H1 (cell line): ENCODE measurements at regions not wholly inside any gene's neighbourhood (a gene's known extent, or its start where the extent isn't known, plus 50 kb on each side); places are given as distances from the start of the nearest gene placed in this dataset.

Source experiments
- CTCF ChIA-PET: fragments of 300-600 bp; sonication (Branson Sonifier 250); formaldehyde crosslinking; loops from one replicate; lab custom pipeline; 2021; ENCODE audit not compliant: partially characterized antibody; lab: Charles Lee
- POLR2A ChIA-PET: fragments of 300-600 bp; sonication (Branson Sonifier 250); formaldehyde crosslinking; loops from one replicate; lab custom pipeline; 2021; ENCODE audit warnings: inconsistent platforms; ENCODE audit not compliant: partially characterized antibody; lab: Charles Lee
- DNase-seq, 2 experiments: peaks; one replicate each; pipeline versions ENCODE4 v3.0.0 to v3.0.0-alpha.2; 2010 to 2022; ENCODE audit warnings: low spot score in 2 of 2, low read depth in 1 of 2, mixed read lengths in 1 of 2
- FAIRE-seq: peaks from 2 replicates; lab custom pipeline; 2011; peaks lifted over from hg19 to GRCh38; lab: Jason Lieb, UNC
- H2AFZ ChIP-seq: 2 replicates; pipeline ENCODE4 v1.8.1; 2012; ENCODE audit warnings: low read length, inconsistent platforms
- H2AK5ac ChIP-seq: 2 replicates; pipeline ENCODE4 v1.6.1; 2013; ENCODE audit warnings: low read depth, low read length
- H2BK120ac ChIP-seq: replicated peaks from 2 replicates; pipeline ENCODE3; 2013; ENCODE audit warnings: low read depth, low read length, inconsistent platforms
- H2BK12ac ChIP-seq: 2 replicates; pipeline ENCODE4 v1.6.1; 2013; ENCODE audit warnings: low read depth, low read length
- H2BK15ac ChIP-seq: 2 replicates; pipeline ENCODE4 v1.6.1; 2013; ENCODE audit warnings: low read length
- H2BK20ac ChIP-seq: 2 replicates; pipeline ENCODE4 v1.6.1; 2013; ENCODE audit warnings: low read length
- H2BK5ac ChIP-seq: 2 replicates; pipeline ENCODE4 v1.6.1; 2013; ENCODE audit warnings: low read depth, low read length
- H3K14ac ChIP-seq: 2 replicates; pipeline ENCODE4 v1.6.1; 2013; ENCODE audit warnings: inconsistent platforms; ENCODE audit not compliant: insufficient read length
- H3K18ac ChIP-seq: 2 replicates; pipeline ENCODE4 v1.6.1; 2013; ENCODE audit warnings: low read length; ENCODE audit errors: extremely low read depth
- H3K23ac ChIP-seq: 2 replicates; pipeline ENCODE4 v1.6.1; 2013; ENCODE audit warnings: inconsistent platforms; ENCODE audit not compliant: insufficient read length
- H3K23me2 ChIP-seq: 2 replicates; pipeline ENCODE4 v1.6.1; 2013; ENCODE audit warnings: low read depth, low read length
- H3K27ac ChIP-seq: 2 replicates; pipeline ENCODE4 v1.6.1; 2011; ENCODE audit warnings: low read depth, low read length, inconsistent platforms
- H3K27me3 ChIP-seq, 4 experiments: replicated peaks in 1 of 4; 1 replicate in 1 of 4; 2 replicates in 3 of 4; pipeline versions ENCODE4 v1.6.1 to v1.8.1; 2011 to 2013; ENCODE audit warnings: low read length in 3 of 4, mild to moderate bottlenecking in 3 of 4, inconsistent platforms in 2 of 4, mixed read lengths in 2 of 4, moderate library complexity in 1 of 4; ENCODE audit not compliant: control insufficient read depth in 3 of 4, insufficient read depth in 3 of 4; ENCODE audit errors: extremely low read depth in 1 of 4
- H3K36me3 ChIP-seq, 4 experiments: 2 replicates each; pipeline versions ENCODE4 v1.6.1 to v1.8.1; 2011 to 2013; ENCODE audit warnings: mild to moderate bottlenecking in 4 of 4, low read length in 3 of 4, moderate library complexity in 2 of 4, control low read depth in 1 of 4, inconsistent platforms in 1 of 4; ENCODE audit not compliant: insufficient read depth in 4 of 4, control insufficient read depth in 2 of 4
- H3K4ac ChIP-seq: replicated peaks from 2 replicates; pipeline ENCODE3; 2013; ENCODE audit warnings: low read length, low read depth, mixed read lengths, inconsistent platforms; ENCODE audit not compliant: insufficient read length
- H3K4me1 ChIP-seq, 4 experiments: replicated peaks in 1 of 4; 1 replicate in 1 of 4; 2 replicates in 3 of 4; pipeline versions ENCODE4 v1.6.1 to v1.8.1; 2011 to 2013; ENCODE audit warnings: low read length in 3 of 4, inconsistent platforms in 2 of 4, mixed read lengths in 1 of 4; ENCODE audit not compliant: insufficient read depth in 4 of 4, control insufficient read depth in 3 of 4
- H3K4me2 ChIP-seq, 2 experiments: 2 replicates each; pipeline versions ENCODE4 v1.6.1 to v1.8.1; 2011 to 2013; ENCODE audit warnings: low read depth in 2 of 2, low read length in 2 of 2, control low read depth in 1 of 2, inconsistent platforms in 1 of 2, mild to moderate bottlenecking in 1 of 2; ENCODE audit not compliant: insufficient read depth in 1 of 2
- H3K4me3 ChIP-seq, 4 experiments: fragments of 200-600, 300-600 bp in 1 of 4; sonication (generic), shearing (Covaris generic), sonication (Bioruptor Twin) in 1 of 4; 2 replicates each; pipeline versions ENCODE4 v1.5.1 to v1.8.1; 2011 to 2016; ENCODE audit warnings: low read length in 4 of 4, low read depth in 3 of 4, control low read depth in 2 of 4, inconsistent platforms in 2 of 4, mild to moderate bottlenecking in 2 of 4, mixed read lengths in 1 of 4, moderate library complexity in 1 of 4; ENCODE audit not compliant: insufficient read depth in 2 of 4; ENCODE audit errors: extremely low read depth in 1 of 4
- H3K56ac ChIP-seq: replicated peaks from 2 replicates; pipeline ENCODE3; 2013; ENCODE audit warnings: low read depth, mild to moderate bottlenecking, mixed read lengths, low read length, inconsistent platforms; ENCODE audit not compliant: insufficient read length
- H3K79me1 ChIP-seq: 2 replicates; pipeline ENCODE4 v1.6.1; 2013; ENCODE audit warnings: low read depth, low read length, control low read depth
- H3K79me2 ChIP-seq, 2 experiments: 2 replicates each; pipeline versions ENCODE4 v1.6.1 to v1.8.1; 2012 to 2013; ENCODE audit warnings: low read length in 2 of 2, mild to moderate bottlenecking in 2 of 2, inconsistent platforms in 1 of 2; ENCODE audit not compliant: insufficient read depth in 2 of 2, control insufficient read depth in 1 of 2
- H3K9ac ChIP-seq, 4 experiments: replicated peaks in 1 of 4; 1 replicate in 1 of 4; 2 replicates in 3 of 4; pipeline versions ENCODE4 v1.6.1 to v1.8.1; 2011 to 2013; ENCODE audit warnings: low read depth in 3 of 4, low read length in 3 of 4, control low read depth in 2 of 4, mild to moderate bottlenecking in 2 of 4, moderate library complexity in 2 of 4, inconsistent platforms in 1 of 4; ENCODE audit errors: extremely low read depth in 1 of 4
- H3K9me3 ChIP-seq, 2 experiments: 2 replicates each; pipeline versions ENCODE4 v1.6.1 to v1.8.1; 2012 to 2013; ENCODE audit warnings: mild to moderate bottlenecking in 2 of 2, moderate library complexity in 2 of 2, control low read depth in 1 of 2, inconsistent platforms in 1 of 2, low read depth in 1 of 2, low read length in 1 of 2, mixed read lengths in 1 of 2; ENCODE audit not compliant: insufficient read depth in 2 of 2
- H4K20me1 ChIP-seq, 2 experiments: replicated peaks in 1 of 2; 2 replicates each; pipeline versions ENCODE3 to v1.8.1; 2011 to 2013; ENCODE audit warnings: inconsistent platforms in 2 of 2, low read length in 2 of 2, mild to moderate bottlenecking in 1 of 2; ENCODE audit not compliant: insufficient read depth in 2 of 2, control insufficient read depth in 1 of 2
- H4K5ac ChIP-seq: 2 replicates; pipeline ENCODE4 v1.6.1; 2013; ENCODE audit warnings: low read length, low read depth, mixed read lengths, inconsistent platforms; ENCODE audit not compliant: insufficient read length
- H4K8ac ChIP-seq: 2 replicates; pipeline ENCODE4 v1.8.0; 2013; ENCODE audit warnings: mild to moderate bottlenecking, moderate library complexity, low read length, inconsistent platforms; ENCODE audit not compliant: insufficient read depth; ENCODE audit errors: extremely low read depth
- H4K91ac ChIP-seq: replicated peaks from 2 replicates; pipeline ENCODE3; 2013; ENCODE audit warnings: low read length, mixed read lengths, inconsistent platforms; ENCODE audit not compliant: insufficient read length
- CEBPB ChIP-seq: IDR thresholded peaks from 2 replicates; pipeline ENCODE4 v1.6.1; 2012; ENCODE audit warnings: low read depth, low read length
- CHD2 ChIP-seq: IDR thresholded peaks from 2 replicates; pipeline ENCODE4 v1.6.1; 2012; ENCODE audit warnings: low read length, improper control_type of control experiment
- CREB1 ChIP-seq: IDR thresholded peaks from 2 replicates; pipeline ENCODE4 v1.6.1; 2012; ENCODE audit warnings: inconsistent platforms
- EGR1 ChIP-seq: IDR thresholded peaks from 2 replicates; pipeline ENCODE4 v1.6.1; 2011; ENCODE audit warnings: low read depth, low read length, borderline replicate concordance
- GABPA ChIP-seq: IDR thresholded peaks from 2 replicates; pipeline ENCODE4 v1.6.1; 2011; ENCODE audit warnings: mild to moderate bottlenecking, low read length, moderate library complexity, borderline replicate concordance; ENCODE audit not compliant: insufficient read depth
- HDAC6 ChIP-seq: IDR thresholded peaks from one replicate; pipeline ENCODE4 v1.7.1; 2012; ENCODE audit warnings: low read depth, mild to moderate bottlenecking, inconsistent platforms, low read length, moderate library complexity
- MAFK ChIP-seq: IDR thresholded peaks from 2 replicates; pipeline ENCODE4 v1.6.1; 2012; ENCODE audit warnings: low read depth, mild to moderate bottlenecking, improper control_type of control experiment, low read length
- POU5F1 ChIP-seq: IDR thresholded peaks from 2 replicates; pipeline ENCODE4 v1.6.1; 2011; ENCODE audit warnings: low read depth, mild to moderate bottlenecking, low read length, moderate library complexity
- SP1 ChIP-seq: IDR thresholded peaks from 2 replicates; pipeline ENCODE4 v1.6.1; 2011; ENCODE audit warnings: low read depth, low read length
- TCF12 ChIP-seq: IDR thresholded peaks from 2 replicates; pipeline ENCODE4 v1.6.1; 2011; ENCODE audit warnings: low read depth, mild to moderate bottlenecking, low read length
- WGBS, 2 experiments: shearing (Covaris generic) in 1 of 2; methylation state at CpG; one replicate each; pipeline versions ENCODE4 v1.1.6 to v1.1.7; 2013 to 2015; ENCODE audit warnings: low lambda C conversion rate in 2 of 2, mixed read lengths in 2 of 2, inconsistent platforms in 1 of 2, low coverage in 1 of 2, missing lambda C conversion rate in 1 of 2; ENCODE audit not compliant: insufficient replicate concordance in 2 of 2, insufficient coverage in 1 of 2, insufficient read length in 1 of 2; ENCODE audit errors: extremely low coverage in 1 of 2, missing lambda C conversion rate in 1 of 2; 5-methylcytosine and 5-hydroxymethylcytosine counted together
- TF ChIP-seq, protein P1 (sequence below), 3 experiments: IDR thresholded peaks; 1 replicate in 2 of 3; 2 replicates in 1 of 3; pipeline versions ENCODE4 v1.5.1 to v1.6.1; 2011; ENCODE audit warnings: low read length in 3 of 3, mild to moderate bottlenecking in 3 of 3, inconsistent platforms in 2 of 3, low read depth in 1 of 3, moderate library complexity in 1 of 3; ENCODE audit not compliant: insufficient read depth in 1 of 3; ENCODE audit errors: control extremely low read depth in 1 of 3

DNA sequence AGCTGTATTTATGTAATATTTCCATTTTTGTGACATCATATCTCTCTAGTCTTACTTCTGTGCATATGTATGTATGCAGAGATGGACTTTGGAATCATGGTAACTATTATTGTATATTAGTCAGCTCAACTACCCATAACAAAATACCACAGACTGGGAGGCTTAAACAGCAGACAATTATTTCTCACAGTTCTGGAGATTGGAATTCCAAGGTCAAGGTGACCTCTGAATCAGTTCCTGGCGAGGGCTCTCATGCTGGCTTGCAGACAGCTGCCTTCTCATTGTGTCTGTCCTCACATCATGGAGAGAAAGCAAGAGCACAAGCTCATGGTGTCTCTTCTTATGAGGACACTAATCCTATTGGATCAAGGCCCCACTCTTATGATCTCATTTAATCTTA, 79.1 kb downstream of the RAMP3 start:
- no peak overlapping the region for H4K91ac ChIP-seq
- H2BK20ac ChIP-seq = no peak overlapping the region
- H3K9me3 ChIP-seq = no peaks in the 10 kb centered on the region
- H3K23me2 ChIP-seq = no peaks in the 10 kb centered on the region
- no peak for TF ChIP-seq POU5F1
- TF ChIP-seq TCF12 = no peak
- TF ChIP-seq MAFK = no peak
- TF ChIP-seq GABPA = no peak
- TF ChIP-seq CHD2 = no peak
- no peak for TF ChIP-seq HDAC6
- TF ChIP-seq CEBPB = no peak
- no peak for TF ChIP-seq CREB1
- no peak for TF ChIP-seq SP1
- TF ChIP-seq, protein P1, sequence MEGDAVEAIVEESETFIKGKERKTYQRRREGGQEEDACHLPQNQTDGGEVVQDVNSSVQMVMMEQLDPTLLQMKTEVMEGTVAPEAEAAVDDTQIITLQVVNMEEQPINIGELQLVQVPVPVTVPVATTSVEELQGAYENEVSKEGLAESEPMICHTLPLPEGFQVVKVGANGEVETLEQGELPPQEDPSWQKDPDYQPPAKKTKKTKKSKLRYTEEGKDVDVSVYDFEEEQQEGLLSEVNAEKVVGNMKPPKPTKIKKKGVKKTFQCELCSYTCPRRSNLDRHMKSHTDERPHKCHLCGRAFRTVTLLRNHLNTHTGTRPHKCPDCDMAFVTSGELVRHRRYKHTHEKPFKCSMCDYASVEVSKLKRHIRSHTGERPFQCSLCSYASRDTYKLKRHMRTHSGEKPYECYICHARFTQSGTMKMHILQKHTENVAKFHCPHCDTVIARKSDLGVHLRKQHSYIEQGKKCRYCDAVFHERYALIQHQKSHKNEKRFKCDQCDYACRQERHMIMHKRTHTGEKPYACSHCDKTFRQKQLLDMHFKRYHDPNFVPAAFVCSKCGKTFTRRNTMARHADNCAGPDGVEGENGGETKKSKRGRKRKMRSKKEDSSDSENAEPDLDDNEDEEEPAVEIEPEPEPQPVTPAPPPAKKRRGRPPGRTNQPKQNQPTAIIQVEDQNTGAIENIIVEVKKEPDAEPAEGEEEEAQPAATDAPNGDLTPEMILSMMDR (IDR thresholded peaks at IDR 0.05; ENCODE audit: control extremely low read depth in 1 of 3, insufficient read depth in 1 of 3, low read depth in 1 of 3, low read length in 3 of 3) = no peak
- TF ChIP-seq EGR1 = no peak
- TF ChIP-seq, all 59 proteins: peak for 0
- H2BK5ac ChIP-seq = no peak overlapping the region
- no peak overlapping the region for H2AK5ac ChIP-seq
- H4K5ac ChIP-seq = no peak overlapping the region
- H3K14ac ChIP-seq = no peak overlapping the region
- H3K4ac ChIP-seq = no peak overlapping the region
- H3K79me2 ChIP-seq = no peaks in the 10 kb centered on the region
- no peaks in the 10 kb centered on the region for H3K36me3 ChIP-seq
- POLR2A ChIA-PET = no interaction called here
- no peak overlapping the region for H2AFZ ChIP-seq
- CTCF ChIA-PET = interaction anchor here (0.8 to 4.8 kb wide), 4 partner anchors 18 to 426 kb away, joined by 3 to 32 read pairs (median 4); no protein-coding TSS in a partner anchor
- no peak overlapping the region for H3K9ac ChIP-seq
- peak in 1 of 2 experiments; percentile 11 for DNase-seq
- no peak overlapping the region for H3K18ac ChIP-seq
- no peak overlapping the region for H3K4me3 ChIP-seq
- no peak overlapping the region for H3K23ac ChIP-seq
- no peak overlapping the region for H3K56ac ChIP-seq
- no peak overlapping the region for H2BK15ac ChIP-seq
- FAIRE-seq = no peak
- 75% methylated on average over 1 of the region's 1 CpG; no CpG with 5 or more reads in 1 of the 2 experiments for WGBS, 2 experiments
- H3K27ac ChIP-seq = no peak overlapping the region
- H4K20me1 ChIP-seq = no peaks in the 10 kb centered on the region
- no peaks in the 10 kb centered on the region for H3K4me1 ChIP-seq
- no peak overlapping the region for H4K8ac ChIP-seq
- H2BK120ac ChIP-seq = no peak overlapping the region
- H3K27me3 ChIP-seq = no peaks in the 10 kb centered on the region; a peak in 1 of 7 replicates
- no peaks in the 10 kb centered on the region for H3K79me1 ChIP-seq
- no peak overlapping the region for H3K4me2 ChIP-seq
- no peak overlapping the region for H2BK12ac ChIP-seq
